A549 (cell line): ENCODE measurements at regions not wholly inside any gene's neighbourhood (a gene's known extent, or its start where the extent isn't known, plus 50 kb on each side); places are given as distances from the start of the nearest gene placed in this dataset.

Experiments used
- ATAC-seq, 2 experiments: fragments of 200-7000 bp in 1 of 2; fragments of >200 bp in 1 of 2; cut with Nextera tagmentation in 1 of 2; cut with Tn5 transposase in 1 of 2; 3 replicates each; pipeline versions ENCODE4 v1.8.0 to v1.9.1; 2018 to 2020; ENCODE audit warnings: mild to moderate bottlenecking in 1 of 2, moderate library complexity in 1 of 2
- CTCF ChIA-PET: fragments of 300-600 bp; sonication (Branson Sonifier 250); formaldehyde crosslinking; extraction: SDS; loops from one replicate; lab custom pipeline; 2021; ENCODE audit warnings: antibody characterized with exemption, inconsistent platforms; lab: Yijun Ruan, JAX
- POLR2A ChIA-PET: fragments of 350-600 bp; formaldehyde crosslinking; extraction: SDS; loops from one replicate; lab custom pipeline; 2021; ENCODE audit warnings: antibody characterized with exemption, inconsistent platforms; lab: Yijun Ruan, JAX
- DNase-seq, 2 experiments: peaks; one replicate each; pipeline versions ENCODE4 v3.0.0 to v3.0.0-alpha.2; 2011 to 2016; ENCODE audit warnings: low read depth in 1 of 2, low spot score in 1 of 2
- FAIRE-seq: peaks from 2 replicates; lab custom pipeline; 2011; peaks lifted over from hg19 to GRCh38; lab: Jason Lieb, UNC
- H3K27ac ChIP-seq, 2 experiments: fragments of >200 bp; sonication (Bioruptor Twin); formaldehyde crosslinking; 3 replicates each; pipeline ENCODE4 v1.5.1; 2016 to 2017
- H3K4me1 ChIP-seq: fragments of >200 bp; sonication (Bioruptor Twin); formaldehyde crosslinking; 3 replicates; pipeline ENCODE4 v1.6.1; 2016
- H3K4me2 ChIP-seq: fragments of >200 bp; sonication (Bioruptor Twin); formaldehyde crosslinking; 3 replicates; pipeline ENCODE4 v1.6.1; 2016
- H3K4me3 ChIP-seq: fragments of >200 bp; sonication (Bioruptor Twin); formaldehyde crosslinking; 3 replicates; pipeline ENCODE4 v1.5.1; 2016
- H3K9me3 ChIP-seq: fragments of >200 bp; sonication (Bioruptor Twin); formaldehyde crosslinking; 3 replicates; pipeline ENCODE4 v1.6.1; 2016
- ATOH8 ChIP-seq: fragments of 250-450 bp; sonication (Bioruptor Pico); IDR thresholded peaks from 2 replicates; pipeline ENCODE4 v1.5.0; 2020; ENCODE audit warnings: low read depth, mild to moderate bottlenecking, moderate library complexity
- BCL3 ChIP-seq: fragments of >200 bp; sonication (Bioruptor Twin); formaldehyde crosslinking; IDR thresholded peaks from 3 replicates; pipeline ENCODE4 v1.6.1; 2016
- BHLHE40 ChIP-seq: IDR thresholded peaks from 2 replicates; pipeline ENCODE4 v1.6.1; 2012; ENCODE audit warnings: low read depth, low read length, inconsistent platforms
- CBX8 ChIP-seq: fragments of 200-600 bp; sonication (generic); IDR thresholded peaks from 2 replicates; pipeline ENCODE4 v1.6.1; 2016
- CHD2 ChIP-seq: fragments of 150-350 bp; IDR thresholded peaks from 2 replicates; pipeline ENCODE4 v1.6.1; 2014; ENCODE audit warnings: low read length; ENCODE audit not compliant: partially characterized antibody
- CHD4 ChIP-seq: fragments of 200-600 bp; sonication (generic); IDR thresholded peaks from 2 replicates; pipeline ENCODE4 v1.6.1; 2016; ENCODE audit warnings: antibody characterized with exemption, mild to moderate bottlenecking, borderline replicate concordance
- E2F6 ChIP-seq: IDR thresholded peaks from 2 replicates; pipeline ENCODE4 v1.6.1; 2012; ENCODE audit warnings: low read depth, borderline replicate concordance
- ELK1 ChIP-seq: fragments of 150-350 bp; IDR thresholded peaks from 2 replicates; pipeline ENCODE4 v1.6.1; 2014; ENCODE audit warnings: low read depth, mild to moderate bottlenecking, low read length
- EP300 ChIP-seq, 2 experiments: fragments of >200 bp; sonication (Bioruptor Twin); formaldehyde crosslinking; IDR thresholded peaks; 2 replicates in 1 of 2; 3 replicates in 1 of 2; pipeline ENCODE4 v1.6.1; 2016 to 2017
- ESRRA ChIP-seq: fragments of 150-350 bp; IDR thresholded peaks from 2 replicates; pipeline ENCODE4 v1.6.1; 2014; ENCODE audit warnings: mild to moderate bottlenecking, low read length, borderline replicate concordance
- GATA3 ChIP-seq: IDR thresholded peaks from 2 replicates; pipeline ENCODE4 v1.6.1; 2012; ENCODE audit warnings: borderline replicate concordance
- HEYL ChIP-seq: fragments of 250-450 bp; sonication (Bioruptor Pico); IDR thresholded peaks from 2 replicates; pipeline ENCODE4 v1.8.0; 2021; ENCODE audit warnings: mild to moderate bottlenecking, moderate library complexity
- HMGXB4 ChIP-seq: fragments of 250-450 bp; sonication (Bioruptor Pico); IDR thresholded peaks from 2 replicates; pipeline ENCODE4 v1.5.0; 2021; ENCODE audit warnings: mild to moderate bottlenecking, moderate library complexity, borderline replicate concordance
- JUNB ChIP-seq: fragments of >200 bp; sonication (Bioruptor Twin); formaldehyde crosslinking; IDR thresholded peaks from 2 replicates; pipeline ENCODE4 v1.6.1; 2016
- KDM1A ChIP-seq: fragments of 200-600 bp; sonication (generic); IDR thresholded peaks from 2 replicates; pipeline ENCODE4 v1.6.1; 2016; ENCODE audit warnings: low read depth, mild to moderate bottlenecking
- KDM5A ChIP-seq: fragments of 200-600 bp; sonication (generic); IDR thresholded peaks from 2 replicates; pipeline ENCODE4 v1.6.1; 2016; ENCODE audit warnings: antibody characterized with exemption, mild to moderate bottlenecking
- MAZ ChIP-seq: fragments of 150-350 bp; IDR thresholded peaks from 2 replicates; pipeline ENCODE4 v1.6.1; 2014; ENCODE audit warnings: antibody characterized with exemption, low read depth, low read length, borderline replicate concordance
- MYC ChIP-seq: IDR thresholded peaks from 2 replicates; pipeline ENCODE4 v1.6.1; 2012; ENCODE audit warnings: mild to moderate bottlenecking, inconsistent platforms, low read length, improper control_type of control experiment, borderline replicate concordance
- POLR2A ChIP-seq: IDR thresholded peaks from 2 replicates; pipeline ENCODE4 v1.6.1; 2012; ENCODE audit warnings: mild to moderate bottlenecking, low read length
- RARB ChIP-seq: fragments of 250-450 bp; sonication (Bioruptor Pico); IDR thresholded peaks from 2 replicates; pipeline ENCODE4 v1.8.0; 2021; ENCODE audit warnings: mild to moderate bottlenecking, moderate library complexity
- RCOR1 ChIP-seq: fragments of 150-350 bp; IDR thresholded peaks from 2 replicates; pipeline ENCODE4 v1.6.1; 2014; ENCODE audit warnings: antibody characterized with exemption, low read length, low read depth
- RFX5 ChIP-seq: fragments of 450-650 bp; IDR thresholded peaks from 2 replicates; pipeline ENCODE4 v1.7.1; 2014; ENCODE audit warnings: antibody characterized with exemption, mild to moderate bottlenecking, moderate library complexity
- RNF2 ChIP-seq: fragments of 200-600 bp; sonication (generic); IDR thresholded peaks from 2 replicates; pipeline ENCODE4 v1.6.1; 2016; ENCODE audit warnings: low read depth, mild to moderate bottlenecking, antibody characterized with exemption, moderate library complexity, borderline replicate concordance
- SMC3 ChIP-seq: fragments of >200 bp; sonication (Bioruptor Twin); formaldehyde crosslinking; IDR thresholded peaks from 3 replicates; pipeline ENCODE4 v1.6.1; 2018; ENCODE audit warnings: inconsistent platforms
- SREBF2 ChIP-seq: fragments of 450-650 bp; IDR thresholded peaks from 2 replicates; pipeline ENCODE4 v1.6.1; 2014; ENCODE audit warnings: mild to moderate bottlenecking, moderate library complexity
- TFCP2L1 ChIP-seq: fragments of 250-450 bp; sonication (Bioruptor Pico); IDR thresholded peaks from 2 replicates; pipeline ENCODE4 v1.5.0; 2021; ENCODE audit warnings: mild to moderate bottlenecking
- USF2 ChIP-seq: fragments of 450-650 bp; IDR thresholded peaks from 2 replicates; pipeline ENCODE4 v1.6.1; 2014; ENCODE audit warnings: antibody characterized with exemption
- ZNF302 ChIP-seq: fragments of 250-450 bp; sonication (Bioruptor Pico); IDR thresholded peaks from 2 replicates; pipeline ENCODE4 v1.9.0; 2021; ENCODE audit warnings: inconsistent platforms, mild to moderate bottlenecking, moderate library complexity
- WGBS: methylation state at CpG from one replicate; pipeline ENCODE4 v1.1.6; 2017; ENCODE audit errors: missing lambda C conversion rate; 5-methylcytosine and 5-hydroxymethylcytosine counted together

- TF ChIP-seq ESRRA (no peak), BCL3 (no peak), RFX5 (no peak), EP300 (IDR thresholded peaks at IDR 0.05) (no peak), HMGXB4 (CRISPR knock-in tag) (no peak), POLR2A (no peak), JUNB (no peak), CHD2 (no peak), USF2 (no peak), KDM1A (no peak), ATOH8 (CRISPR knock-in tag) (no peak), RCOR1 (no peak), GATA3 (no peak), MAZ (no peak)
- FAIRE-seq (no peak), ATAC-seq (no peak), DNase-seq (no peak)
- ChIA-PET CTCF (no interaction called here), POLR2A (no interaction called here)
- no peak overlapping the region for H3K4me2 ChIP-seq
- H3K9me3 ChIP-seq = no peaks in the 10 kb centered on the region
- H3K4me1 ChIP-seq = no peaks in the 10 kb centered on the region
- H3K4me3 ChIP-seq = no peak overlapping the region
- H3K27ac ChIP-seq = no peak overlapping the region
Observed at GRCh38 chr11:26931881-26932280, 62.0 kb upstream of the FIBIN start.

GRCh38 chr11:26936109-26936508 lies 57.8 kb upstream of the FIBIN start:
- H3K9me3 ChIP-seq = no peaks in the 10 kb centered on the region
- no peak overlapping the region for H3K4me2 ChIP-seq
- ChIA-PET POLR2A (no interaction called here), CTCF (no interaction called here)
- no peak overlapping the region for H3K27ac ChIP-seq
- WGBS = 1% methylated on average over 3 of the region's 3 CpGs
- FAIRE-seq = no peak
- H3K4me1 ChIP-seq = no peaks in the 10 kb centered on the region
- no peak for ATAC-seq
- no peak overlapping the region for H3K4me3 ChIP-seq
- TF ChIP-seq ELK1 = no peak
- no peak for TF ChIP-seq SREBF2
- no peak for TF ChIP-seq HEYL (CRISPR knock-in tag)
- no peak for TF ChIP-seq MYC
- no peak for TF ChIP-seq ZNF302 (CRISPR knock-in tag)
- no peak for TF ChIP-seq CHD4
- no peak for TF ChIP-seq GATA3
- TF ChIP-seq RNF2 = no peak
- no peak for TF ChIP-seq TFCP2L1 (CRISPR knock-in tag)
- no peak for TF ChIP-seq CBX8
- no peak for TF ChIP-seq SMC3
- no peak for TF ChIP-seq E2F6
- TF ChIP-seq BHLHE40 = no peak
- no peak for TF ChIP-seq KDM1A
- no peak for TF ChIP-seq KDM5A
- no peak for TF ChIP-seq RARB (CRISPR knock-in tag)
- no peak for DNase-seq
